ENCODE measurements at regions not wholly inside any gene's neighbourhood (a gene's known extent, or its start where the extent isn't known, plus 50 kb on each side); places are given as distances from the start of the nearest gene placed in this dataset.
A peak's percentile ranks its signal among the peaks of the same experiment; 100 is the strongest.

DNA sequence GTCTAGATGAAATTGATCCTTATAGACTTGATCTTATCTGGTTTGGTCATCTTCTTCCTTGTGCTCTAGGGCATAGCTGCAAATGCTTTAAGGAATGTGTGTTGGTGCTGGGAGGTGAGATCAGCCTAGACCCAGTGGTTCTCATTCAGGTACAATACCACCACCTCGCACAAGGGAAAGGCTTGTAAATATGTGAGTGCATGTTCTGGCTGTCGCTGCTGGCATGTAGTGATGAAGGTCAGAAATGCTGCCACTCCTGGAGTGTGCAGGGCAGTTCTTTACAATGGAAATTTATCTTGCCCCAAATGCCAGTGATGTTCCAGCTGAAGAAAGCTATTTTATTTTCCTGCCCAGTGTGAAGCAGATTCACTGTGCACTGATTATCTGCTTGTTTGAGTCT, 900.9 kb downstream of the QKI start:
- WGBS = 79% methylated on average over 2 of the region's 2 CpGs
- Histone ChIP-seq H3K23ac (ENCODE audit: low read length in 2 of 2) (no peak overlapping the region), H2BK5ac (ENCODE audit: low read depth, low read length, poor library complexity, severe bottlenecking) (no peak overlapping the region), H3K18ac (ENCODE audit: low read depth in 1 of 2, low read length in 2 of 2) (no peak overlapping the region), H3K4me1 (ENCODE audit: control insufficient read depth, insufficient read depth, low read depth, low read length) (no peaks in the 10 kb centered on the region), H3K27me3 (ENCODE audit: control insufficient read depth in 1 of 2, insufficient read depth in 1 of 2, low read length in 2 of 2) (no peaks in the 10 kb centered on the region), H3K4ac (ENCODE audit: low read depth in 1 of 2, low read length in 2 of 2) (no peak overlapping the region), H2BK15ac (ENCODE audit: low read depth, poor library complexity, severe bottlenecking) (no peak overlapping the region), H2BK120ac (ENCODE audit: low read depth, low read length) (no peak overlapping the region), H3K36me3 (ENCODE audit: control insufficient read depth in 1 of 2, insufficient read depth in 2 of 2, low read depth in 1 of 2, low read length in 2 of 2) (no peaks in the 10 kb centered on the region), H4K91ac (ENCODE audit: low read length) (no peak overlapping the region), H3K4me3 (ENCODE audit: insufficient read depth in 1 of 2, low read depth in 1 of 2, low read length in 2 of 2) (no peak overlapping the region), H2AK5ac (ENCODE audit: low read length, severe bottlenecking) (no peak overlapping the region), H3K9ac (ENCODE audit: low read length) (no peak overlapping the region), H4K8ac (ENCODE audit: low read length) (no peak overlapping the region), H2BK12ac (ENCODE audit: low read length in 2 of 2) (no peak overlapping the region), H3K79me1 (replicated peaks; ENCODE audit: low read length, poor library complexity, severe bottlenecking) (no peaks in the 10 kb centered on the region), H2AFZ (ENCODE audit: low read depth, low read length) (no peak overlapping the region), H3K4me2 (ENCODE audit: low read length, poor library complexity, severe bottlenecking) (no peak overlapping the region), H3K14ac (ENCODE audit: low read length in 2 of 2) (no peak overlapping the region), H3K27ac (ENCODE audit: low read length, poor library complexity, severe bottlenecking) (no peak overlapping the region), H3K9me3 (ENCODE audit: control insufficient read depth, low read length) (peaks cover 1% of the 10 kb centered on the region)
- DNase-seq = no peak

DNA sequence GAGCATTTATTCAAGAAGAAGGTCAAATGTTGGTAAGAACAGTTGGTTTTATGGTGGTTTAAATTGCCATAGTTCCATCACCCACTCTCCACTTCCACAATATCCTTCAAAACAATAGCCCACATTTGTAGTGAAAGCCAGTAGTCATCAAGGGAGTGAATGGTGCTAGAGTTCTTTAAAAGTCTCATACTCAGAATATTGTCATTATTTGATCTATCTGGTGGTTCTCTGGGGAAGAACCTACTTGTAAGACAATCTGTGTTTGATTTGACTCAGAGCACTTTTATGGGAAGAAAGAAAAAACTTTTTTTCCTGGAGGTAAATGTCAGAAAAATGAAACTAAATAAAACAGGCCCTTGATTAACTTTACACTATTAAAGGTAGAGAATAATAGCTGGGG, 893.8 kb downstream of the QKI start:
- Histone ChIP-seq H2BK5ac (ENCODE audit: low read depth, low read length, poor library complexity, severe bottlenecking) (no peak overlapping the region), H3K36me3 (ENCODE audit: control insufficient read depth in 1 of 2, insufficient read depth in 2 of 2, low read depth in 1 of 2, low read length in 2 of 2) (no peaks in the 10 kb centered on the region), H2BK12ac (ENCODE audit: low read length in 2 of 2) (no peak overlapping the region), H3K14ac (ENCODE audit: low read length in 2 of 2) (no peak overlapping the region), H3K23ac (ENCODE audit: low read length in 2 of 2) (no peak overlapping the region), H3K9me3 (ENCODE audit: control insufficient read depth, low read length) (peaks cover 3% of the 10 kb centered on the region), H3K4me3 (ENCODE audit: insufficient read depth in 1 of 2, low read depth in 1 of 2, low read length in 2 of 2) (no peak overlapping the region), H3K27ac (ENCODE audit: low read length, poor library complexity, severe bottlenecking) (no peak overlapping the region), H4K8ac (ENCODE audit: low read length) (no peak overlapping the region), H2BK120ac (ENCODE audit: low read depth, low read length) (no peak overlapping the region), H3K27me3 (ENCODE audit: control insufficient read depth in 1 of 2, insufficient read depth in 1 of 2, low read length in 2 of 2) (no peaks in the 10 kb centered on the region), H2AFZ (ENCODE audit: low read depth, low read length) (no peak overlapping the region), H3K4me2 (ENCODE audit: low read length, poor library complexity, severe bottlenecking) (no peak overlapping the region), H3K18ac (ENCODE audit: low read depth in 1 of 2, low read length in 2 of 2) (no peak overlapping the region), H4K91ac (ENCODE audit: low read length) (no peak overlapping the region), H3K79me1 (replicated peaks; ENCODE audit: low read length, poor library complexity, severe bottlenecking) (no peaks in the 10 kb centered on the region), H2AK5ac (ENCODE audit: low read length, severe bottlenecking) (no peak overlapping the region), H3K4ac (ENCODE audit: low read depth in 1 of 2, low read length in 2 of 2) (no peak overlapping the region), H2BK15ac (ENCODE audit: low read depth, poor library complexity, severe bottlenecking) (no peak overlapping the region), H3K9ac (ENCODE audit: low read length) (no peak overlapping the region), H3K4me1 (ENCODE audit: control insufficient read depth, insufficient read depth, low read depth, low read length) (peaks cover 3% of the 10 kb centered on the region)
- DNase-seq = no peak

DNA sequence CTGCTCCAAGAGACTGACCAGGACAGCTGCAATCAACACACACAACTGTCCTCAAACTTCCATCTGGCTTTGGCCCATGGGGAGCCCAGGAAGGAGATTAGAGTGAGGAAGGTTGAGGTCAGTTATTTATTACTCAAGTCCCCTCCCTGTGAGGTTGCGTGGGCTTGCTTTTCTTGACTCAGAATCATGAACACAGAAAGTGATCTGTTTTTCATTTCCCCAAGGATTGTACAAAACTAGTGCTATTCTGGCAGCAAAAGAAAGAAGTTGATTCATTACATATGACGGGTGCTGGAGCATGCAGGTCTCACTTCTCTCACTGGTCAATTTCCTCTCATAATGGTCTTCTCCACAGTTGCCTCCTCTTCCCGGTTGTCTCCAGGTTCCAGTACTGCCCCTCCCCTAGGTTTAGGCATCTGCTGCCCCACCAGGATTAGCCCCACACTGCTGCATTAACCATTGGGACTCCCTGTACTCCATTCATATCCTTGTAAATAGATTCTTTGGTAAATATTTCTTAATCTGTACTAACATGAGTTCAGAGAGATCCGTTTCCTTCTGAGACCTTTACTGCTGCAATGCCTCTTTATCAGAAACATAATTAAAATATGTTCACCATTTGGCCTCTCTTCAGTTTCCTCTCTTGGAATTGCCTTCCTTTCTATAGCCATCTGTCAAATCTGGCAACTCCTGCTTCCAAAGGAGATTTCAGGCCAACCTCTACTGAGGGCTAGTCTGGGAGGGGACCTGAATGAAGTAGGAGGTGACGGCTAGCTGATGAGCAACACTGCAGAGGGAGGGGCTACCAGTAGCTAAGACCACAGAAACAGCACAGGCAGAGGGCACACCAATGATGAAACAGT, 888.8 kb downstream of the QKI start:
- no peaks in the 10 kb centered on the region for H3K36me3 ChIP-seq (ENCODE audit: control insufficient read depth in 1 of 2, insufficient read depth in 2 of 2, low read depth in 1 of 2, low read length in 2 of 2)
- H3K79me1 ChIP-seq (replicated peaks; ENCODE audit: low read length, poor library complexity, severe bottlenecking) = no peaks in the 10 kb centered on the region
- H3K9me3 ChIP-seq (ENCODE audit: control insufficient read depth, low read length) = no peaks in the 10 kb centered on the region
- no peak overlapping the region for H3K4me2 ChIP-seq (ENCODE audit: low read length, poor library complexity, severe bottlenecking)
- H3K4ac ChIP-seq (ENCODE audit: low read depth in 1 of 2, low read length in 2 of 2) = no peak overlapping the region
- no peak overlapping the region for H2BK5ac ChIP-seq (ENCODE audit: low read depth, low read length, poor library complexity, severe bottlenecking)
- no peak overlapping the region for H3K18ac ChIP-seq (ENCODE audit: low read depth in 1 of 2, low read length in 2 of 2)
- H4K8ac ChIP-seq (ENCODE audit: low read length) = no peak overlapping the region
- H2AK5ac ChIP-seq (ENCODE audit: low read length, severe bottlenecking) = no peak overlapping the region
- peak overlapping the region in 1 of 2 experiments; percentile 28 for H3K4me3 ChIP-seq (ENCODE audit: insufficient read depth in 1 of 2, low read depth in 1 of 2, low read length in 2 of 2)
- 64% methylated on average over 4 of the region's 5 CpGs for WGBS
- H3K9ac ChIP-seq (ENCODE audit: low read length) = peak overlapping the region; percentile 57
- no peak overlapping the region for H3K23ac ChIP-seq (ENCODE audit: low read length in 2 of 2)
- H2BK15ac ChIP-seq (ENCODE audit: low read depth, poor library complexity, severe bottlenecking) = no peak overlapping the region
- no peak overlapping the region for H4K91ac ChIP-seq (ENCODE audit: low read length)
- DNase-seq = no peak
- H2BK120ac ChIP-seq (ENCODE audit: low read depth, low read length) = no peak overlapping the region
- no peak overlapping the region for H2BK12ac ChIP-seq (ENCODE audit: low read length in 2 of 2)
- H3K14ac ChIP-seq (ENCODE audit: low read length in 2 of 2) = no peak overlapping the region
- H2AFZ ChIP-seq (ENCODE audit: low read depth, low read length) = no peak overlapping the region
- no peaks in the 10 kb centered on the region for H3K27me3 ChIP-seq (ENCODE audit: control insufficient read depth in 1 of 2, insufficient read depth in 1 of 2, low read length in 2 of 2)
- no peak overlapping the region for H3K27ac ChIP-seq (ENCODE audit: low read length, poor library complexity, severe bottlenecking)
- peaks cover 4% of the 10 kb centered on the region for H3K4me1 ChIP-seq (ENCODE audit: control insufficient read depth, insufficient read depth, low read depth, low read length)

DNA sequence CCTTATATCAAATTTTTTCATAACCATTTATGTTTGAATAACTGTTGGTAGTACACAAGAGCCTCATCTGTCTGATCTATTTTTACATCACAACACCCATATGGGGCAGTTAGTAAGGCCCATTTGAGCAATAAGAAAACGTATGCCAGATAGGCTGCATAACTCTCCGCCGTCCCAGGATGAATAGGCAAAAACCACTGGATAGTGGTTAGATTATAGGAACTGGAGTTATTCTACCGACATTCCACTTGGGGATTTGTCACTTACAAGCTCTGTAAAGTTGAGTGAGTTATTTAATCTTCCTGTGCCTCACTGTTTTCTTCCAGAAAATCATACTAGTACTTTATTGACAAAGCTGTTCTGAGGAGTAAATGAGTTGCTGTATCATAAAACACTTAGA, 881.9 kb downstream of the QKI start:
- Histone ChIP-seq H3K79me1 (replicated peaks; ENCODE audit: low read length, poor library complexity, severe bottlenecking) (no peaks in the 10 kb centered on the region), H2BK120ac (ENCODE audit: low read depth, low read length) (no peak overlapping the region), H3K9me3 (ENCODE audit: control insufficient read depth, low read length) (peaks cover 9% of the 10 kb centered on the region), H3K4me1 (ENCODE audit: control insufficient read depth, insufficient read depth, low read depth, low read length) (no peaks in the 10 kb centered on the region), H3K4me2 (ENCODE audit: low read length, poor library complexity, severe bottlenecking) (no peak overlapping the region), H3K36me3 (ENCODE audit: control insufficient read depth in 1 of 2, insufficient read depth in 2 of 2, low read depth in 1 of 2, low read length in 2 of 2) (no peaks in the 10 kb centered on the region), H3K23ac (ENCODE audit: low read length in 2 of 2) (no peak overlapping the region), H3K4me3 (ENCODE audit: insufficient read depth in 1 of 2, low read depth in 1 of 2, low read length in 2 of 2) (no peak overlapping the region), H3K27ac (ENCODE audit: low read length, poor library complexity, severe bottlenecking) (no peak overlapping the region), H3K18ac (ENCODE audit: low read depth in 1 of 2, low read length in 2 of 2) (no peak overlapping the region), H4K8ac (ENCODE audit: low read length) (no peak overlapping the region), H3K27me3 (ENCODE audit: control insufficient read depth in 1 of 2, insufficient read depth in 1 of 2, low read length in 2 of 2) (no peaks in the 10 kb centered on the region), H2BK5ac (ENCODE audit: low read depth, low read length, poor library complexity, severe bottlenecking) (no peak overlapping the region), H3K9ac (ENCODE audit: low read length) (no peak overlapping the region), H4K91ac (ENCODE audit: low read length) (no peak overlapping the region), H2BK12ac (ENCODE audit: low read length in 2 of 2) (no peak overlapping the region), H3K4ac (ENCODE audit: low read depth in 1 of 2, low read length in 2 of 2) (no peak overlapping the region), H3K14ac (ENCODE audit: low read length in 2 of 2) (no peak overlapping the region), H2AFZ (ENCODE audit: low read depth, low read length) (no peak overlapping the region), H2BK15ac (ENCODE audit: low read depth, poor library complexity, severe bottlenecking) (no peak overlapping the region), H2AK5ac (ENCODE audit: low read length, severe bottlenecking) (no peak overlapping the region)
- DNase-seq = no peak
- 83% methylated on average over 3 of the region's 4 CpGs for WGBS
